Activated naive CD4-positive, alpha-beta T cell treated with anti-CD3 and anti-CD28 coated beads for 36 hours (primary cell): ENCODE measurements at regions not wholly inside any gene's neighbourhood (a gene's known extent, or its start where the extent isn't known, plus 50 kb on each side); places are given as distances from the start of the nearest gene placed in this dataset.

Experiments
- CTCF ChIA-PET: fragments of 350-600 bp; sonication (Branson Sonifier 250); formaldehyde crosslinking; loops from one replicate; lab custom pipeline; 2021; ENCODE audit warnings: antibody characterized with exemption; lab: Charles Lee
- DNase-seq: peaks from one replicate; pipeline ENCODE4 v3.0.0-alpha.2; 2020
- H3K27ac Mint-ChIP-seq: one replicate; pipeline ENCODE4 v1.8.0; 2021; ENCODE audit warnings: mild to moderate bottlenecking, mixed read lengths
- H3K27me3 Mint-ChIP-seq: one replicate; pipeline ENCODE4 v1.8.0; 2021; ENCODE audit warnings: low read depth, mixed read lengths
- H3K36me3 Mint-ChIP-seq: one replicate; pipeline ENCODE4 v1.8.0; 2021; ENCODE audit warnings: low read depth, mixed read lengths
- H3K4me1 Mint-ChIP-seq: one replicate; pipeline ENCODE4 v1.8.0; 2021; ENCODE audit warnings: low read depth, mixed read lengths
- H3K4me3 Mint-ChIP-seq: one replicate; pipeline ENCODE4 v1.8.0; 2021; ENCODE audit warnings: mild to moderate bottlenecking, moderate library complexity, mixed read lengths
- H3K9me3 Mint-ChIP-seq: one replicate; pipeline ENCODE4 v1.8.0; 2021; ENCODE audit warnings: mixed read lengths
- intact Hi-C: fragments of 100-400 bp; cut with micrococcal nuclease; formaldehyde crosslinking; loops from one replicate; pipeline ENCODE4 v1.15.1; 2023

GRCh38 chr2:180520206-180520605 lies 460.2 kb upstream of the UBE2E3 start:
- H3K9me3 Mint-ChIP-seq = no peaks in the 10 kb centered on the region
- intact Hi-C loops = no loop called here
- H3K4me3 Mint-ChIP-seq = no peak overlapping the region
- H3K4me1 Mint-ChIP-seq = no peaks in the 10 kb centered on the region
- H3K27me3 Mint-ChIP-seq = peaks cover 2% of the 10 kb centered on the region
- CTCF ChIA-PET = no interaction called here
- no peak overlapping the region for H3K27ac Mint-ChIP-seq
- DNase-seq = no peak
- H3K36me3 Mint-ChIP-seq = no peaks in the 10 kb centered on the region

GRCh38 chr2:180519276-180519675 lies 461.1 kb upstream of the UBE2E3 start:
- CTCF ChIA-PET = no interaction called here

GRCh38 chr2:180516232-180516631 lies 464.2 kb upstream of the UBE2E3 start:
- H3K27me3 Mint-ChIP-seq = peaks cover 2% of the 10 kb centered on the region

More at GRCh38 chr2:180519276-180519675, 461.1 kb upstream of the UBE2E3 start:
- no peak for DNase-seq
- H3K27me3 Mint-ChIP-seq = peaks cover 2% of the 10 kb centered on the region
- H3K36me3 Mint-ChIP-seq = no peaks in the 10 kb centered on the region
- no peaks in the 10 kb centered on the region for H3K9me3 Mint-ChIP-seq
- H3K4me3 Mint-ChIP-seq = no peak overlapping the region
- intact Hi-C loops = no loop called here
- H3K4me1 Mint-ChIP-seq = no peaks in the 10 kb centered on the region
- H3K27ac Mint-ChIP-seq = no peak overlapping the region

GRCh38 chr2:180513389-180513788 lies 467.0 kb upstream of the UBE2E3 start:
- no peaks in the 10 kb centered on the region for H3K27me3 Mint-ChIP-seq
- intact Hi-C loops = no loop called here
- no peak overlapping the region for H3K27ac Mint-ChIP-seq
- H3K36me3 Mint-ChIP-seq = no peaks in the 10 kb centered on the region
- no peak overlapping the region for H3K4me3 Mint-ChIP-seq
- no peaks in the 10 kb centered on the region for H3K4me1 Mint-ChIP-seq
- DNase-seq = no peak
- H3K9me3 Mint-ChIP-seq = no peaks in the 10 kb centered on the region
- CTCF ChIA-PET = no interaction called here

More at GRCh38 chr2:180516232-180516631, 464.2 kb upstream of the UBE2E3 start:
- no peaks in the 10 kb centered on the region for H3K36me3 Mint-ChIP-seq
- no peak overlapping the region for H3K27ac Mint-ChIP-seq
- H3K9me3 Mint-ChIP-seq = no peaks in the 10 kb centered on the region
- H3K4me1 Mint-ChIP-seq = no peaks in the 10 kb centered on the region
- no peak overlapping the region for H3K4me3 Mint-ChIP-seq
- no peak for DNase-seq
- intact Hi-C loops = no loop called here
- CTCF ChIA-PET = no interaction called here

- no peak overlapping the region for H3K4me3 Mint-ChIP-seq
- H3K36me3 Mint-ChIP-seq = no peaks in the 10 kb centered on the region
- CTCF ChIA-PET = interaction anchor here (0.8 kb wide), 1 partner anchor 12 kb away, joined by 4 read pairs; no protein-coding TSS in a partner anchor
- H3K4me1 Mint-ChIP-seq = no peaks in the 10 kb centered on the region
- no peak for DNase-seq
- H3K9me3 Mint-ChIP-seq = no peaks in the 10 kb centered on the region
- intact Hi-C loops = no loop called here
- no peak overlapping the region for H3K27ac Mint-ChIP-seq
- H3K27me3 Mint-ChIP-seq = no peaks in the 10 kb centered on the region
Observed at GRCh38 chr2:180508458-180508857, 471.9 kb upstream of the UBE2E3 start.

- Mint-ChIP-seq H3K9me3 (no peaks in the 10 kb centered on the region), H3K4me1 (no peaks in the 10 kb centered on the region), H3K27me3 (no peaks in the 10 kb centered on the region), H3K4me3 (no peak overlapping the region), H3K27ac (no peak overlapping the region), H3K36me3 (no peaks in the 10 kb centered on the region)
- DNase-seq = no peak
- intact Hi-C loops = no loop called here
- CTCF ChIA-PET = no interaction called here
Observed at GRCh38 chr2:180507028-180507427, 473.4 kb upstream of the UBE2E3 start.

- DNase-seq = no peak
- Mint-ChIP-seq H3K27ac (no peak overlapping the region), H3K36me3 (no peaks in the 10 kb centered on the region), H3K27me3 (no peaks in the 10 kb centered on the region), H3K4me1 (no peaks in the 10 kb centered on the region), H3K9me3 (no peaks in the 10 kb centered on the region), H3K4me3 (no peak overlapping the region)
- CTCF ChIA-PET = interaction anchor here (0.6 kb wide), 1 partner anchor 182 kb away, joined by 3 read pairs; no protein-coding TSS in a partner anchor
- intact Hi-C loops = no loop called here
Observed at GRCh38 chr2:180505203-180505602, 475.2 kb upstream of the UBE2E3 start.

GRCh38 chr2:180497621-180498152 lies 482.7 kb upstream of the UBE2E3 start:
- no peaks in the 10 kb centered on the region for H3K36me3 Mint-ChIP-seq
- no peak overlapping the region for H3K27ac Mint-ChIP-seq
- CTCF ChIA-PET = no interaction called here
- DNase-seq = no peak
- no peak overlapping the region for H3K4me3 Mint-ChIP-seq
- peaks cover 9% of the 10 kb centered on the region for H3K9me3 Mint-ChIP-seq
- no peaks in the 10 kb centered on the region for H3K4me1 Mint-ChIP-seq
- H3K27me3 Mint-ChIP-seq = no peaks in the 10 kb centered on the region
- intact Hi-C loops = no loop called here

GRCh38 chr2:180495606-180496005 lies 484.8 kb upstream of the UBE2E3 start:
- CTCF ChIA-PET = no interaction called here
- H3K4me3 Mint-ChIP-seq = no peak overlapping the region
- intact Hi-C loops = no loop called here

GRCh38 chr2:180494286-180494685 lies 486.1 kb upstream of the UBE2E3 start:
- Mint-ChIP-seq H3K4me3 (no peak overlapping the region), H3K36me3 (no peaks in the 10 kb centered on the region), H3K4me1 (no peaks in the 10 kb centered on the region), H3K27me3 (no peaks in the 10 kb centered on the region), H3K9me3 (peaks cover 6% of the 10 kb centered on the region), H3K27ac (no peak overlapping the region)
- DNase-seq = no peak
- CTCF ChIA-PET = no interaction called here
- intact Hi-C loops = no loop called here

More at GRCh38 chr2:180495606-180496005, 484.8 kb upstream of the UBE2E3 start:
- peaks cover 9% of the 10 kb centered on the region for H3K9me3 Mint-ChIP-seq
- no peak for DNase-seq
- no peaks in the 10 kb centered on the region for H3K27me3 Mint-ChIP-seq
- no peaks in the 10 kb centered on the region for H3K4me1 Mint-ChIP-seq
- H3K27ac Mint-ChIP-seq = no peak overlapping the region
- no peaks in the 10 kb centered on the region for H3K36me3 Mint-ChIP-seq

- H3K4me1 Mint-ChIP-seq = no peaks in the 10 kb centered on the region
- intact Hi-C loops = no loop called here
- H3K9me3 Mint-ChIP-seq = no peaks in the 10 kb centered on the region
- no peak overlapping the region for H3K4me3 Mint-ChIP-seq
- CTCF ChIA-PET = interaction anchor here (0.6 kb wide), 1 partner anchor 64 kb away, joined by 7 read pairs; no protein-coding TSS in a partner anchor
- no peak for DNase-seq
- no peak overlapping the region for H3K27ac Mint-ChIP-seq
- H3K36me3 Mint-ChIP-seq = no peaks in the 10 kb centered on the region
- H3K27me3 Mint-ChIP-seq = no peaks in the 10 kb centered on the region
Observed at GRCh38 chr2:180482696-180483095, 475.6 kb upstream of the CWC22 start.

GRCh38 chr2:180481998-180482397 lies 474.9 kb upstream of the CWC22 start:
- H3K27me3 Mint-ChIP-seq = no peaks in the 10 kb centered on the region
- H3K9me3 Mint-ChIP-seq = no peaks in the 10 kb centered on the region
- no peaks in the 10 kb centered on the region for H3K4me1 Mint-ChIP-seq
- no peak overlapping the region for H3K4me3 Mint-ChIP-seq
- intact Hi-C loops = no loop called here
- H3K27ac Mint-ChIP-seq = no peak overlapping the region
- CTCF ChIA-PET = no interaction called here
- H3K36me3 Mint-ChIP-seq = no peaks in the 10 kb centered on the region
- no peak for DNase-seq

- DNase-seq = no peak
- no peak overlapping the region for H3K27ac Mint-ChIP-seq
- no peaks in the 10 kb centered on the region for H3K27me3 Mint-ChIP-seq
- no peak overlapping the region for H3K4me3 Mint-ChIP-seq
- intact Hi-C loops = no loop called here
- CTCF ChIA-PET = no interaction called here
- H3K9me3 Mint-ChIP-seq = no peaks in the 10 kb centered on the region
- H3K4me1 Mint-ChIP-seq = no peaks in the 10 kb centered on the region
- no peaks in the 10 kb centered on the region for H3K36me3 Mint-ChIP-seq
Observed at GRCh38 chr2:180478883-180479282, 471.8 kb upstream of the CWC22 start.
